ENCODE measurements at regions not wholly inside any gene's neighbourhood (a gene's known extent, or its start where the extent isn't known, plus 50 kb on each side); places are given as distances from the start of the nearest gene placed in this dataset.

GRCh38 chr2:18476484-18476883 is 84.0 kb downstream of the RDH14 start:
- H4K20me1 ChIP-seq (replicated peaks; ENCODE audit: insufficient read depth): no peaks in the 10 kb centered on the region
- H3K4me2 ChIP-seq: no peak overlapping the region
- H3K4me3 ChIP-seq: no peak overlapping the region
- Mint-ChIP-seq H3K9me3 (no peaks in the 10 kb centered on the region), H3K27me3 (ENCODE audit: insufficient read depth, low read depth, poor library complexity) (no peaks in the 10 kb centered on the region), H3K4me1 (peaks cover 12% of the 10 kb centered on the region), H3K27ac (no peak overlapping the region), H3K4me3 (no peak overlapping the region), H3K36me3 (ENCODE audit: low read depth) (no peaks in the 10 kb centered on the region)
- no peak overlapping the region for H2AFZ ChIP-seq
- no peak for ATAC-seq
- no peaks in the 10 kb centered on the region for H3K36me3 ChIP-seq (ENCODE audit: insufficient read depth)
- H3K79me2 ChIP-seq (replicated peaks; ENCODE audit: insufficient read depth): no peaks in the 10 kb centered on the region
- no peaks in the 10 kb centered on the region for H3K27me3 ChIP-seq (ENCODE audit: insufficient read depth)
- H3K27ac ChIP-seq (ENCODE audit: low read depth): no peak overlapping the region
- H3K4me1 ChIP-seq (ENCODE audit: insufficient read depth): peaks cover 3% of the 10 kb centered on the region; the same call in 1 of the 2 replicates
- no peak for DNase-seq (ENCODE audit: low spot score)
- TF ChIP-seq STAT1 (IDR thresholded peaks at IDR 0.05; ENCODE audit: unreplicated experiment): no peak
- TF ChIP-seq EZH2 (IDR thresholded peaks at IDR 0.05; ENCODE audit: low read depth, unreplicated experiment): no peak
- no peak for TF ChIP-seq REST (IDR thresholded peaks at IDR 0.05; ENCODE audit: unreplicated experiment)
- no peak for TF ChIP-seq ETS1 (IDR thresholded peaks at IDR 0.05)
- no peak for TF ChIP-seq CTCF (conservative IDR thresholded peaks at IDR 0.05; ENCODE audit: low read depth in 2 of 2)
- no peak for TF ChIP-seq ZNF114 (CRISPR knock-in tag; IDR thresholded peaks at IDR 0.05)
- no peak for TF ChIP-seq CREB1 (CRISPR knock-in tag; IDR thresholded peaks at IDR 0.05; ENCODE audit: low read depth)
- TF ChIP-seq JUNB (IDR thresholded peaks at IDR 0.05; ENCODE audit: unreplicated experiment): no peak
- TF ChIP-seq POLR2AphosphoS5 (IDR thresholded peaks at IDR 0.05; ENCODE audit: low read depth): no peak
- no peak for TF ChIP-seq ZNF331 (CRISPR knock-in tag; IDR thresholded peaks at IDR 0.05; ENCODE audit: low read depth)
- no peak for TF ChIP-seq NANOG (IDR thresholded peaks at IDR 0.05; ENCODE audit: borderline replicate concordance)
- TF ChIP-seq EZH2phosphoT487 (IDR thresholded peaks at IDR 0.05; ENCODE audit: unreplicated experiment): no peak
- no peak for TF ChIP-seq ZNF462 (CRISPR knock-in tag; IDR thresholded peaks at IDR 0.05)
- peaks cover 6% of the 10 kb centered on the region; the same call in 1 of the 2 replicates for H3K9me2 ChIP-seq (ENCODE audit: insufficient read depth)
- H3F3A ChIP-seq (replicated peaks; ENCODE audit: low read depth): no peaks in the 10 kb centered on the region
